SK-N-SH (cell line): ENCODE measurements at regions not wholly inside any gene's neighbourhood (a gene's known extent, or its start where the extent isn't known, plus 50 kb on each side); places are given as distances from the start of the nearest gene placed in this dataset.

Source experiments
- CTCF ChIA-PET: fragments of 300-600, 350-600 bp; formaldehyde crosslinking; extraction: SDS; loops from one replicate; lab custom pipeline; 2021; lab: Yijun Ruan, JAX
- POLR2A ChIA-PET: fragments of 350-600 bp; sonication (Branson Sonifier 250); formaldehyde crosslinking; extraction: SDS; loops from one replicate; lab custom pipeline; 2020; ENCODE audit warnings: antibody characterized with exemption, inconsistent platforms; lab: Yijun Ruan, JAX
- DNase-seq: peaks from one replicate; pipeline ENCODE4 v3.0.0; 2012
- H2AFZ ChIP-seq: fragments of 200-600 bp; sonication (generic); 2 replicates; pipeline ENCODE4 v1.8.1; 2016; ENCODE audit warnings: antibody characterized with exemption, mild to moderate bottlenecking, low read depth
- H3F3A ChIP-seq: fragments of 200-600 bp; sonication (generic); replicated peaks from 2 replicates; pipeline ENCODE3; 2016; ENCODE audit warnings: antibody characterized with exemption, mild to moderate bottlenecking; ENCODE audit not compliant: insufficient read depth
- H3K27ac ChIP-seq, 2 experiments: fragments of 200-500 bp in 1 of 2; fragments of 200-600 bp in 1 of 2; sonication (Bioruptor generic) in 1 of 2; sonication (generic), shearing (Covaris generic) in 1 of 2; 2 replicates each; pipeline versions ENCODE4 v1.5.1 to v1.6.1; 2014 to 2016; ENCODE audit warnings: low read depth in 2 of 2, inconsistent platforms in 1 of 2, low read length in 1 of 2, mild to moderate bottlenecking in 1 of 2, mixed read lengths in 1 of 2
- H3K27me3 ChIP-seq: fragments of 200-600 bp; sonication (generic), shearing (Covaris generic); 2 replicates; pipeline ENCODE4 v1.6.1; 2016; ENCODE audit warnings: mixed run types; ENCODE audit not compliant: insufficient read depth
- H3K36me3 ChIP-seq, 2 experiments: fragments of 200-500 bp in 1 of 2; fragments of 200-600 bp in 1 of 2; sonication (Bioruptor generic) in 1 of 2; sonication (generic) in 1 of 2; replicated peaks in 1 of 2; 2 replicates each; pipeline versions ENCODE3 to v1.5.1; 2014 to 2016; ENCODE audit warnings: low read length in 1 of 2, mild to moderate bottlenecking in 1 of 2; ENCODE audit not compliant: insufficient read depth in 2 of 2, control insufficient read depth in 1 of 2
- H3K4me1 ChIP-seq, 2 experiments: fragments of 200-500 bp in 1 of 2; fragments of 200-600 bp in 1 of 2; sonication (Bioruptor generic) in 1 of 2; sonication (generic), shearing (Covaris generic) in 1 of 2; 2 replicates each; pipeline versions ENCODE4 v1.5.1 to v1.6.1; 2014 to 2016; ENCODE audit warnings: low read depth in 1 of 2, low read length in 1 of 2, mixed run types in 1 of 2; ENCODE audit not compliant: insufficient read depth in 2 of 2, control insufficient read depth in 1 of 2
- H3K4me2 ChIP-seq: fragments of 200-600 bp; sonication (generic), shearing (Covaris generic); 2 replicates; pipeline ENCODE4 v1.6.1; 2017; ENCODE audit warnings: mixed run types
- H3K4me3 ChIP-seq, 2 experiments: fragments of 200-500 bp in 1 of 2; fragments of 200-600 bp in 1 of 2; sonication (Bioruptor generic) in 1 of 2; sonication (generic), shearing (Covaris generic) in 1 of 2; 2 replicates each; pipeline versions ENCODE4 v1.5.1 to v1.8.1; 2014 to 2016; ENCODE audit warnings: low read depth in 2 of 2, inconsistent platforms in 1 of 2, low read length in 1 of 2, mild to moderate bottlenecking in 1 of 2, mixed read lengths in 1 of 2, moderate library complexity in 1 of 2
- H3K79me2 ChIP-seq: fragments of 200-600 bp; sonication (generic); 2 replicates; pipeline ENCODE4 v1.8.1; 2017; ENCODE audit warnings: mild to moderate bottlenecking; ENCODE audit not compliant: insufficient read depth
- H3K9ac ChIP-seq: fragments of 200-600 bp; sonication (generic); 2 replicates; pipeline ENCODE4 v1.6.1; 2017; ENCODE audit warnings: mixed run types
- H3K9me2 ChIP-seq: fragments of 200-600 bp; sonication (generic); 2 replicates; pipeline ENCODE4 v1.6.1; 2017; ENCODE audit warnings: mixed run types
- H3K9me3 ChIP-seq: fragments of 200-600 bp; sonication (generic); 2 replicates; pipeline ENCODE4 v1.6.1; 2017; ENCODE audit warnings: mixed run types, mild to moderate bottlenecking, moderate library complexity
- H4K20me1 ChIP-seq: fragments of 200-600 bp; sonication (generic); 2 replicates; pipeline ENCODE4 v1.6.1; 2017; ENCODE audit warnings: mild to moderate bottlenecking, mixed run types; ENCODE audit not compliant: insufficient read depth
- CTCF ChIP-seq: fragments of 200-600 bp; sonication (generic); IDR thresholded peaks from 2 replicates; pipeline ENCODE4 v1.6.1; 2017; ENCODE audit warnings: antibody characterized with exemption, mild to moderate bottlenecking, moderate library complexity
- FOSL2 ChIP-seq: IDR thresholded peaks from 2 replicates; pipeline ENCODE4 v1.4.0; 2012; ENCODE audit warnings: low read depth, mild to moderate bottlenecking, moderate library complexity, borderline replicate concordance
- FOXM1 ChIP-seq: IDR thresholded peaks from 2 replicates; pipeline ENCODE4 v1.4.0; 2012; ENCODE audit warnings: low read depth, mild to moderate bottlenecking
- JUND ChIP-seq: IDR thresholded peaks from 2 replicates; pipeline ENCODE4 v1.4.0; 2012
- NFIC ChIP-seq: IDR thresholded peaks from 2 replicates; pipeline ENCODE4 v1.4.0; 2012; ENCODE audit warnings: borderline replicate concordance
- POLR2AphosphoS5 ChIP-seq: IDR thresholded peaks from 2 replicates; pipeline ENCODE4 v1.6.1; 2012; ENCODE audit warnings: low read depth, low read length
- RXRA ChIP-seq: IDR thresholded peaks from 2 replicates; pipeline ENCODE4 v1.4.0; 2012; ENCODE audit warnings: low read depth, mild to moderate bottlenecking, borderline replicate concordance
- SIN3A ChIP-seq: IDR thresholded peaks from 2 replicates; pipeline ENCODE4 v1.6.1; 2012; ENCODE audit warnings: low read depth, mild to moderate bottlenecking, low read length, moderate library complexity, borderline replicate concordance
- TEAD4 ChIP-seq: IDR thresholded peaks from 2 replicates; pipeline ENCODE4 v1.4.0; 2012; ENCODE audit warnings: mild to moderate bottlenecking, borderline replicate concordance; ENCODE audit not compliant: insufficient read depth
- USF1 ChIP-seq: IDR thresholded peaks from 2 replicates; pipeline ENCODE4 v1.4.0; 2012; ENCODE audit warnings: low read depth, borderline replicate concordance
- YY1 ChIP-seq: IDR thresholded peaks from 2 replicates; pipeline ENCODE4 v1.4.0; 2012; ENCODE audit warnings: low read depth, mild to moderate bottlenecking
- WGBS: methylation state at CpG from one replicate; pipeline ENCODE4 v1.1.6; 2017; ENCODE audit warnings: low lambda C conversion rate; 5-methylcytosine and 5-hydroxymethylcytosine counted together

- TF ChIP-seq RXRA, result no peak
- TF ChIP-seq USF1, result no peak
- no peak for TF ChIP-seq SIN3A
- no peak for TF ChIP-seq CTCF
- TF ChIP-seq JUND, result no peak
- TF ChIP-seq NFIC, result no peak
- TF ChIP-seq TEAD4, result no peak
- ChIA-PET CTCF (interaction anchor here (0.7 to 1.2 kb wide), 2 partner anchors 35 to 73 kb away, joined by 3 read pairs; no protein-coding TSS in a partner anchor), POLR2A (no interaction called here)
- Histone ChIP-seq H4K20me1 (no peaks in the 10 kb centered on the region), H3K4me1 (no peaks in the 10 kb centered on the region), H3F3A (no peaks in the 10 kb centered on the region), H3K9ac (no peak overlapping the region), H3K79me2 (no peaks in the 10 kb centered on the region), H3K4me2 (no peak overlapping the region), H3K4me3 (no peak overlapping the region), H3K9me2 (no peaks in the 10 kb centered on the region), H2AFZ (no peak overlapping the region), H3K36me3 (no peaks in the 10 kb centered on the region), H3K27me3 (no peaks in the 10 kb centered on the region; the same call in 1 of the 2 replicates), H3K9me3 (no peaks in the 10 kb centered on the region), H3K27ac (no peak overlapping the region)
- WGBS, result 11% methylated on average over 1 of the region's 1 CpG
- no peak for DNase-seq
Observed at GRCh38 chr1:112263453-112263852, 132.6 kb upstream of the CTTNBP2NL start.

- H3K27me3 ChIP-seq, result peaks cover 1% of the 10 kb centered on the region; the same call in 1 of the 2 replicates
- H4K20me1 ChIP-seq, result no peaks in the 10 kb centered on the region
- H3K4me1 ChIP-seq, result no peaks in the 10 kb centered on the region
- H3K9me2 ChIP-seq, result no peaks in the 10 kb centered on the region
- ChIA-PET CTCF (interaction anchor here (1.2 kb wide), 1 partner anchor 73 kb away, joined by 3 read pairs; no protein-coding TSS in a partner anchor), POLR2A (no interaction called here)
- H3K4me3 ChIP-seq, result no peak overlapping the region
- no peaks in the 10 kb centered on the region for H3K79me2 ChIP-seq
- no peak for TF ChIP-seq NFIC
- no peak for TF ChIP-seq FOXM1
- no peak for TF ChIP-seq POLR2AphosphoS5
- no peak for TF ChIP-seq CTCF
- no peak for TF ChIP-seq YY1
- TF ChIP-seq FOSL2, result no peak
- H3K27ac ChIP-seq, result no peak overlapping the region
- no peaks in the 10 kb centered on the region for H3F3A ChIP-seq
- H3K9me3 ChIP-seq, result no peaks in the 10 kb centered on the region
- no peaks in the 10 kb centered on the region for H3K36me3 ChIP-seq
- H3K9ac ChIP-seq, result no peak overlapping the region
- H3K4me2 ChIP-seq, result no peak overlapping the region
- no peak overlapping the region for H2AFZ ChIP-seq
- WGBS, result 37% methylated on average over 7 of the region's 7 CpGs
- no peak for DNase-seq
Observed at GRCh38 chr1:112264010-112264409, 132.0 kb upstream of the CTTNBP2NL start.
